ENCODE measurements at regions not wholly inside any gene's neighbourhood (a gene's known extent, or its start where the extent isn't known, plus 50 kb on each side); places are given as distances from the start of the nearest gene placed in this dataset.

- H3K36me3 ChIP-seq = no peaks in the 10 kb centered on the region
- no peak overlapping the region for H3K27ac ChIP-seq
- intact Hi-C loops (cut with DNase I) = no loop called here
- no peaks in the 10 kb centered on the region for H3K4me1 ChIP-seq
- TF ChIP-seq CTCF (IDR thresholded peaks at IDR 0.05) = no peak
- TF ChIP-seq POLR2A (IDR thresholded peaks at IDR 0.05) = no peak
- no peaks in the 10 kb centered on the region for H3K9me3 ChIP-seq
- DNase-seq (ENCODE audit: extremely low spot score in 2 of 2) = no peak
- no peak overlapping the region for H3K4me3 ChIP-seq
- H3K27me3 ChIP-seq = no peaks in the 10 kb centered on the region
Measured at GRCh38 chr6:102961902-102962301, 1568.4 kb downstream of the GRIK2 start.

DNA sequence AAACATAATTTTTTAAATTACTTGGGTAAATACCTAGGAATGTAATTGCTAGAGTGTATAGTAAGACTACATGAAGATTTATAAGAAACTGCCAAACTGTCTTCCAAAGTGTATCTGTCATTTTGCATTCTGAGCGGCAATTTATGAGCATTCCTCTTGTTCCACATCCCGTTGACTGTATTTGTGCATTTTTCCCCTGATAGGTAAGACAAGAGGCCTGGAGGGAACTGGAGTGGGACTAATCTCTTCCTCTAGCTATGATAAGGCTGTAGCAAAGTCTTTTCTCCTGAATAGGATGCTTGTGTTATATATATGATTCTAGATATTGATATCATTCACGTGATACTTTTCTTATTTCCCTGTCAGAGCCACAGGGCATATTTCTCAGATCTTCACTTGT is 1557.5 kb downstream of the GRIK2 start:
- H3K27ac ChIP-seq = no peak overlapping the region
- no peaks in the 10 kb centered on the region for H3K27me3 ChIP-seq
- no peak for DNase-seq (ENCODE audit: extremely low spot score in 2 of 2)
- no peaks in the 10 kb centered on the region for H3K9me3 ChIP-seq
- TF ChIP-seq CTCF (IDR thresholded peaks at IDR 0.05) = no peak
- no peak overlapping the region for H3K4me3 ChIP-seq
- no peaks in the 10 kb centered on the region for H3K4me1 ChIP-seq
- H3K36me3 ChIP-seq = no peaks in the 10 kb centered on the region
- intact Hi-C loops (cut with DNase I) = no loop called here

- H3K27ac ChIP-seq = no peak overlapping the region
- no peaks in the 10 kb centered on the region for H3K27me3 ChIP-seq
- no peaks in the 10 kb centered on the region for H3K36me3 ChIP-seq
- DNase-seq (ENCODE audit: extremely low spot score in 2 of 2) = no peak
- no peaks in the 10 kb centered on the region for H3K9me3 ChIP-seq
- no peak overlapping the region for H3K4me3 ChIP-seq
- H3K4me1 ChIP-seq = no peaks in the 10 kb centered on the region
- TF ChIP-seq POLR2A (IDR thresholded peaks at IDR 0.05) (no peak), POLR2AphosphoS5 (IDR thresholded peaks at IDR 0.05; ENCODE audit: insufficient read depth in 1 of 2, low read depth in 1 of 2) (no peak), CTCF (IDR thresholded peaks at IDR 0.05) (no peak)
- intact Hi-C loops (cut with DNase I) = no loop called here
Measured at GRCh38 chr6:102944475-102944874, 1551.0 kb downstream of the GRIK2 start.

GRCh38 chr6:102942206-102942605 is 1548.7 kb downstream of the GRIK2 start:
- no peaks in the 10 kb centered on the region for H3K27me3 ChIP-seq
- no peak for DNase-seq (ENCODE audit: extremely low spot score in 2 of 2)
- H3K27ac ChIP-seq = no peak overlapping the region
- TF ChIP-seq POLR2AphosphoS5 (IDR thresholded peaks at IDR 0.05; ENCODE audit: insufficient read depth in 1 of 2, low read depth in 1 of 2) (no peak), CTCF (IDR thresholded peaks at IDR 0.05) (no peak), POLR2A (IDR thresholded peaks at IDR 0.05) (no peak)
- no peak overlapping the region for H3K4me3 ChIP-seq
- no peaks in the 10 kb centered on the region for H3K9me3 ChIP-seq
- intact Hi-C loops (cut with DNase I) = no loop called here
- H3K4me1 ChIP-seq = no peaks in the 10 kb centered on the region
- no peaks in the 10 kb centered on the region for H3K36me3 ChIP-seq

DNA sequence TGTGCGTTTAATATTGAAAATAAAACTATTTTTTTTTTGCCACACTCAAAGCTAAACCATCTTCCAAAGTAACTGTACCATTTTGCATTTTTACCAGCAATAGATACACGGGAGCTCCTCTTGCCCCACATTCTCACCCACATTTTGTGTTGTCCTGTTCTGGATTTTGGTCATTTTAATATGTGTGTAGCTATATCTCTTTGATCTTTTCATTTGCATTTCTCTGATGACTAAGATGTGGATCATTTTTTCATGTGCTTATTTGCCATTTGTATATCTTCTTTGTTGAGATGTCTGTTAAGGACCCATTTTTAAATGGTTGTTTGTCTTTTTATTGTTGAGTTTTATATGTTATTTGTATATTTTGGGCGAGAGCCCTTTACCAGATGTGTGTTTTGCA is 1543.5 kb downstream of the GRIK2 start:
- Histone ChIP-seq H3K4me1 (no peaks in the 10 kb centered on the region), H3K27me3 (no peaks in the 10 kb centered on the region), H3K36me3 (no peaks in the 10 kb centered on the region), H3K9me3 (no peaks in the 10 kb centered on the region), H3K27ac (no peak overlapping the region), H3K4me3 (no peak overlapping the region)
- intact Hi-C loops (cut with DNase I) = no loop called here
- TF ChIP-seq POLR2AphosphoS5 (IDR thresholded peaks at IDR 0.05; ENCODE audit: insufficient read depth in 1 of 2, low read depth in 1 of 2) (no peak), CTCF (IDR thresholded peaks at IDR 0.05) (no peak), POLR2A (IDR thresholded peaks at IDR 0.05) (no peak)
- no peak for DNase-seq (ENCODE audit: extremely low spot score in 2 of 2)
